HEK293T (cell line): ENCODE measurements at regions not wholly inside any gene's neighbourhood (a gene's known extent, or its start where the extent isn't known, plus 50 kb on each side); places are given as distances from the start of the nearest gene placed in this dataset.

ENCODE experiments used
- BHLHE40 ChIP-seq: fragments of 450-650 bp; IDR thresholded peaks from 2 replicates; pipeline ENCODE4 v1.6.1; 2016; ENCODE audit warnings: mild to moderate bottlenecking, moderate library complexity, borderline replicate concordance
- CTBP1 ChIP-seq: fragments of 450-650 bp; IDR thresholded peaks from 2 replicates; pipeline ENCODE4 v1.6.1; 2016; ENCODE audit warnings: borderline replicate concordance
- ELF4 ChIP-seq: fragments of 450-650 bp; IDR thresholded peaks from 2 replicates; pipeline ENCODE4 v1.6.1; 2017; ENCODE audit warnings: antibody characterized with exemption
- FOXA1 ChIP-seq: fragments of 450-650 bp; IDR thresholded peaks from 2 replicates; pipeline ENCODE4 v1.6.1; 2016; ENCODE audit warnings: mild to moderate bottlenecking
- FOXK2 ChIP-seq: fragments of 450-650 bp; IDR thresholded peaks from 2 replicates; pipeline ENCODE4 v1.6.1; 2016; ENCODE audit warnings: mild to moderate bottlenecking
- FOXM1 ChIP-seq: fragments of 450-650 bp; IDR thresholded peaks from 2 replicates; pipeline ENCODE4 v1.6.1; 2017; ENCODE audit warnings: mild to moderate bottlenecking, borderline replicate concordance
- LEF1 ChIP-seq: fragments of 450-650 bp; IDR thresholded peaks from 2 replicates; pipeline ENCODE4 v1.6.1; 2017; ENCODE audit warnings: mild to moderate bottlenecking, borderline replicate concordance
- NFRKB ChIP-seq: fragments of 450-650 bp; IDR thresholded peaks from 2 replicates; pipeline ENCODE4 v1.6.1; 2016; ENCODE audit warnings: mild to moderate bottlenecking, moderate library complexity
- SP1 ChIP-seq: fragments of 450-650 bp; IDR thresholded peaks from 2 replicates; pipeline ENCODE4 v1.6.1; 2017
- SUZ12 ChIP-seq: fragments of 450-650 bp; IDR thresholded peaks from 2 replicates; pipeline ENCODE4 v1.6.1; 2016; ENCODE audit warnings: mild to moderate bottlenecking
- TARDBP ChIP-seq: fragments of 450-650 bp; IDR thresholded peaks from 2 replicates; pipeline ENCODE4 v1.6.1; 2016
- ZNF384 ChIP-seq: fragments of 450-650 bp; IDR thresholded peaks from 2 replicates; pipeline ENCODE4 v1.6.1; 2016
- TF ChIP-seq, protein P1 (sequence below): fragments of 450-650 bp; IDR thresholded peaks from 2 replicates; pipeline ENCODE4 v1.6.1; 2016

DNA sequence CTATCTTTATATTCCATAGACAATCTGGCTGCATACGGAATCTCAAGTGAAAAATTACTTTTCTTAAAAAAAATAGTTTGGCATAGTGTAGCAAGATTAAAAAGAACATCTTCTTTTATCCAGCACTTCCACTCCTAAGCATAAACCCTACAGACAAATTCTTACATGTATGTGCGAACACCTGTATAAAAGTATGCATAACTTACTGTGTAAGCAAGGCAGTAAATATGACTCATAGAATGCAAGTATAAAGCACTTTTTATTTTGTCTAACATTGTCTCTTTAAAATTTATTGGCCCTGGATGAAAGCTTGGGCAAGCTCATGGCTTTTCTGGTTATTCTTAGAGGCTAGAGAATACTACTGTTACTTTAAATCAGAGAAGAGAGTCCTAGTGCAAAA is 86.4 kb downstream of the MSX2 start:
- TF ChIP-seq BHLHE40: no peak
- no peak for TF ChIP-seq FOXA1
- no peak for TF ChIP-seq SP1
- TF ChIP-seq, protein P1, sequence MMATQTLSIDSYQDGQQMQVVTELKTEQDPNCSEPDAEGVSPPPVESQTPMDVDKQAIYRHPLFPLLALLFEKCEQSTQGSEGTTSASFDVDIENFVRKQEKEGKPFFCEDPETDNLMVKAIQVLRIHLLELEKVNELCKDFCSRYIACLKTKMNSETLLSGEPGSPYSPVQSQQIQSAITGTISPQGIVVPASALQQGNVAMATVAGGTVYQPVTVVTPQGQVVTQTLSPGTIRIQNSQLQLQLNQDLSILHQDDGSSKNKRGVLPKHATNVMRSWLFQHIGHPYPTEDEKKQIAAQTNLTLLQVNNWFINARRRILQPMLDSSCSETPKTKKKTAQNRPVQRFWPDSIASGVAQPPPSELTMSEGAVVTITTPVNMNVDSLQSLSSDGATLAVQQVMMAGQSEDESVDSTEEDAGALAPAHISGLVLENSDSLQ: no peak
- no peak for TF ChIP-seq FOXM1
- no peak for TF ChIP-seq ZNF384
- TF ChIP-seq ELF4: no peak
- TF ChIP-seq SUZ12: no peak
- no peak for TF ChIP-seq LEF1
- TF ChIP-seq CTBP1: no peak
- no peak for TF ChIP-seq FOXK2
- TF ChIP-seq TARDBP: no peak
- TF ChIP-seq NFRKB: no peak
